Hepatocyte (in vitro differentiated cells): ENCODE measurements at regions not wholly inside any gene's neighbourhood (a gene's known extent, or its start where the extent isn't known, plus 50 kb on each side); places are given as distances from the start of the nearest gene placed in this dataset.
A peak's percentile ranks its signal among the peaks of the same experiment; 100 is the strongest.

Source experiments
- DNase-seq: peaks from one replicate; pipeline ENCODE4 v3.0.0-alpha.2; 2016; ENCODE audit warnings: low spot score
- H2AFZ ChIP-seq: fragments of 200-600 bp; sonication (generic); 2 replicates; pipeline ENCODE4 v1.6.0; 2016; ENCODE audit warnings: antibody characterized with exemption, mild to moderate bottlenecking
- H3K27ac ChIP-seq: fragments of 200-600 bp; sonication (generic); 2 replicates; pipeline ENCODE4 v1.5.1; 2016; ENCODE audit warnings: mild to moderate bottlenecking
- H3K27me3 ChIP-seq: fragments of 200-600 bp; sonication (generic); 2 replicates; pipeline ENCODE4 v1.6.1; 2016
- H3K36me3 ChIP-seq: fragments of 200-600 bp; sonication (generic); replicated peaks from 2 replicates; pipeline ENCODE4 v1.5.1; 2016; ENCODE audit warnings: low read depth; ENCODE audit not compliant: insufficient read depth
- H3K4me1 ChIP-seq: fragments of 200-600 bp; sonication (generic); 2 replicates; pipeline ENCODE4 v1.5.1; 2016; ENCODE audit warnings: mild to moderate bottlenecking, moderate library complexity; ENCODE audit not compliant: insufficient read depth
- H3K4me2 ChIP-seq: fragments of 200-600 bp; sonication (generic); 2 replicates; pipeline ENCODE4 v1.6.0; 2016
- H3K4me3 ChIP-seq: fragments of 200-600 bp; sonication (generic); 2 replicates; pipeline ENCODE4 v1.5.1; 2016; ENCODE audit warnings: mild to moderate bottlenecking
- H3K79me2 ChIP-seq: fragments of 200-600 bp; sonication (generic); 2 replicates; pipeline ENCODE4 v1.6.0; 2017; ENCODE audit warnings: mild to moderate bottlenecking
- H3K9me2 ChIP-seq: fragments of 200-600 bp; sonication (generic); replicated peaks from 2 replicates; pipeline ENCODE4 v1.6.0; 2017; ENCODE audit warnings: mild to moderate bottlenecking; ENCODE audit not compliant: insufficient read depth
- H3K9me3 ChIP-seq: fragments of 200-600 bp; sonication (generic); 2 replicates; pipeline ENCODE4 v1.5.1; 2016; ENCODE audit warnings: low read depth, mild to moderate bottlenecking
- H4K20me1 ChIP-seq: fragments of 200-600 bp; sonication (generic); 2 replicates; pipeline ENCODE4 v1.6.0; 2016; ENCODE audit warnings: mild to moderate bottlenecking; ENCODE audit not compliant: insufficient read depth, poor library complexity, severe bottlenecking
- CTCF ChIP-seq: fragments of 200-600 bp; sonication (generic); IDR thresholded peaks from 2 replicates; pipeline ENCODE4 v1.5.1; 2016; ENCODE audit warnings: antibody characterized with exemption, mild to moderate bottlenecking; ENCODE audit not compliant: poor library complexity
- EZH2 ChIP-seq: fragments of 200-600 bp; sonication (generic); IDR thresholded peaks from 2 replicates; pipeline ENCODE4 v1.6.1; 2016; ENCODE audit warnings: antibody characterized with exemption, mild to moderate bottlenecking, borderline replicate concordance
- EZH2phosphoT487 ChIP-seq: fragments of 200-600 bp; sonication (generic); IDR thresholded peaks from one replicate; pipeline ENCODE4 v1.6.1; 2018; ENCODE audit warnings: antibody characterized with exemption, mild to moderate bottlenecking, low read depth, moderate library complexity; ENCODE audit not compliant: unreplicated experiment, severe bottlenecking
- WGBS: methylation state at CpG from one replicate; pipeline ENCODE4 v1.1.6; 2016; ENCODE audit warnings: low lambda C conversion rate; ENCODE audit errors: missing lambda C conversion rate; 5-methylcytosine and 5-hydroxymethylcytosine counted together

GRCh38 chr3:65148687-65149086 lies 460.9 kb upstream of the ADAMTS9 start:
- 91% methylated on average over 2 of the region's 2 CpGs for WGBS
- DNase-seq = peak; percentile 27
- Histone ChIP-seq H4K20me1 (no peaks in the 10 kb centered on the region), H3K27ac (no peak overlapping the region), H3K36me3 (no peaks in the 10 kb centered on the region), H2AFZ (no peak overlapping the region), H3K4me3 (no peak overlapping the region), H3K4me1 (peaks cover 10% of the 10 kb centered on the region), H3K9me3 (no peaks in the 10 kb centered on the region), H3K4me2 (no peak overlapping the region), H3K9me2 (no peaks in the 10 kb centered on the region), H3K27me3 (no peaks in the 10 kb centered on the region), H3K79me2 (no peaks in the 10 kb centered on the region)
- TF ChIP-seq EZH2 (no peak), EZH2phosphoT487 (no peak), CTCF (no peak)

GRCh38 chr3:65146179-65146578 lies 458.4 kb upstream of the ADAMTS9 start:
- peaks cover 10% of the 10 kb centered on the region for H3K4me1 ChIP-seq
- H2AFZ ChIP-seq = no peak overlapping the region
- no peaks in the 10 kb centered on the region for H3K9me2 ChIP-seq
- H3K9me3 ChIP-seq = no peaks in the 10 kb centered on the region
- peak overlapping the region; percentile 88 for H3K27ac ChIP-seq
- peak; percentile 75 for DNase-seq
- H3K4me3 ChIP-seq = no peak overlapping the region
- peak overlapping the region; percentile 26 for H3K4me2 ChIP-seq
- no peaks in the 10 kb centered on the region for H3K36me3 ChIP-seq
- H4K20me1 ChIP-seq = no peaks in the 10 kb centered on the region
- no peaks in the 10 kb centered on the region for H3K79me2 ChIP-seq
- WGBS = 29% methylated on average over 3 of the region's 3 CpGs
- H3K27me3 ChIP-seq = no peaks in the 10 kb centered on the region
- TF ChIP-seq EZH2 = no peak
- TF ChIP-seq EZH2phosphoT487 = no peak
- TF ChIP-seq CTCF = no peak

- H3K27me3 ChIP-seq = no peaks in the 10 kb centered on the region
- H3K79me2 ChIP-seq = no peaks in the 10 kb centered on the region
- TF ChIP-seq CTCF = no peak
- TF ChIP-seq EZH2 = no peak
- TF ChIP-seq EZH2phosphoT487 = no peak
- peaks cover 10% of the 10 kb centered on the region for H3K4me1 ChIP-seq
- H3K4me2 ChIP-seq = peak overlapping the region; percentile 26
- H3K4me3 ChIP-seq = no peak overlapping the region
- no peaks in the 10 kb centered on the region for H3K36me3 ChIP-seq
- H3K9me3 ChIP-seq = no peaks in the 10 kb centered on the region
- H4K20me1 ChIP-seq = no peaks in the 10 kb centered on the region
- H3K27ac ChIP-seq = peak overlapping the region; percentile 88
- 35% methylated on average over 1 of the region's 1 CpG for WGBS
- no peak overlapping the region for H2AFZ ChIP-seq
- no peaks in the 10 kb centered on the region for H3K9me2 ChIP-seq
- no peak for DNase-seq
Measured at GRCh38 chr3:65145680-65146079, 457.9 kb upstream of the ADAMTS9 start.

GRCh38 chr3:65144791-65145351 lies 457.1 kb upstream of the ADAMTS9 start:
- peaks cover 7% of the 10 kb centered on the region for H3K4me1 ChIP-seq
- no peaks in the 10 kb centered on the region for H4K20me1 ChIP-seq
- H3K79me2 ChIP-seq = no peaks in the 10 kb centered on the region
- no peak for DNase-seq
- TF ChIP-seq CTCF (no peak), EZH2phosphoT487 (no peak), EZH2 (no peak)
- no peaks in the 10 kb centered on the region for H3K9me3 ChIP-seq
- H3K9me2 ChIP-seq = no peaks in the 10 kb centered on the region
- H3K36me3 ChIP-seq = no peaks in the 10 kb centered on the region
- no peak overlapping the region for H3K4me2 ChIP-seq
- no peak overlapping the region for H3K4me3 ChIP-seq
- no peaks in the 10 kb centered on the region for H3K27me3 ChIP-seq
- no peak overlapping the region for H2AFZ ChIP-seq
- H3K27ac ChIP-seq = peak overlapping the region; percentile 88
